Fibroblast of villous mesenchyme (primary cell): ENCODE measurements at regions not wholly inside any gene's neighbourhood (a gene's known extent, or its start where the extent isn't known, plus 50 kb on each side); places are given as distances from the start of the nearest gene placed in this dataset.

Source experiments
- DNase-seq: peaks from one replicate; pipeline ENCODE4 v3.0.0-alpha.2; 2010; ENCODE audit warnings: low read depth
- H3K4me3 ChIP-seq: 2 replicates; pipeline ENCODE4 v1.5.1; 2011; ENCODE audit warnings: low read depth, mild to moderate bottlenecking, low read length
- TF ChIP-seq, protein P1 (sequence below): IDR thresholded peaks from 2 replicates; pipeline ENCODE4 v1.5.1; 2012; ENCODE audit warnings: low read depth, mild to moderate bottlenecking, low read length; ENCODE audit not compliant: insufficient read depth

DNA sequence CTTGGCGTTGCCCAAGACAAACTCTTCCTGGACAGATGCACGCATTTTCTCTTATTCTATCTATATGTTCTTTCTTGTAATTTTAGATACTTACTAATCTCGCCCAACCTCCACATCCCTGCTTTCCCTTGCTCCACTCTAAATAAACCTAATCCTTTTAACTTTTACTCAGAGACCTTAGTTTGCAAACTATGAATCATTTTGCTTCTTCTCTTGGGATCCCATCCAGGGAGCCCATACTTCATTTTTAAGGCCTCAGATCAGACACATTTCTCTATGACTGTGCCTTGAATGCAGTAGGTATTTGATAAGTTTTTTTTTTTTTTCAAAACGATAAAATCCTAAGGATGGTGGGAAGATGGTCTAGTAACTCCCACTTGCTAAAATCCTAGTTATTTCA lies 353.8 kb upstream of the HAND2 start:
- no peak overlapping the region for H3K4me3 ChIP-seq
- DNase-seq, result peak; percentile 95
- TF ChIP-seq, protein P1, sequence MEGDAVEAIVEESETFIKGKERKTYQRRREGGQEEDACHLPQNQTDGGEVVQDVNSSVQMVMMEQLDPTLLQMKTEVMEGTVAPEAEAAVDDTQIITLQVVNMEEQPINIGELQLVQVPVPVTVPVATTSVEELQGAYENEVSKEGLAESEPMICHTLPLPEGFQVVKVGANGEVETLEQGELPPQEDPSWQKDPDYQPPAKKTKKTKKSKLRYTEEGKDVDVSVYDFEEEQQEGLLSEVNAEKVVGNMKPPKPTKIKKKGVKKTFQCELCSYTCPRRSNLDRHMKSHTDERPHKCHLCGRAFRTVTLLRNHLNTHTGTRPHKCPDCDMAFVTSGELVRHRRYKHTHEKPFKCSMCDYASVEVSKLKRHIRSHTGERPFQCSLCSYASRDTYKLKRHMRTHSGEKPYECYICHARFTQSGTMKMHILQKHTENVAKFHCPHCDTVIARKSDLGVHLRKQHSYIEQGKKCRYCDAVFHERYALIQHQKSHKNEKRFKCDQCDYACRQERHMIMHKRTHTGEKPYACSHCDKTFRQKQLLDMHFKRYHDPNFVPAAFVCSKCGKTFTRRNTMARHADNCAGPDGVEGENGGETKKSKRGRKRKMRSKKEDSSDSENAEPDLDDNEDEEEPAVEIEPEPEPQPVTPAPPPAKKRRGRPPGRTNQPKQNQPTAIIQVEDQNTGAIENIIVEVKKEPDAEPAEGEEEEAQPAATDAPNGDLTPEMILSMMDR, result no peak

DNA sequence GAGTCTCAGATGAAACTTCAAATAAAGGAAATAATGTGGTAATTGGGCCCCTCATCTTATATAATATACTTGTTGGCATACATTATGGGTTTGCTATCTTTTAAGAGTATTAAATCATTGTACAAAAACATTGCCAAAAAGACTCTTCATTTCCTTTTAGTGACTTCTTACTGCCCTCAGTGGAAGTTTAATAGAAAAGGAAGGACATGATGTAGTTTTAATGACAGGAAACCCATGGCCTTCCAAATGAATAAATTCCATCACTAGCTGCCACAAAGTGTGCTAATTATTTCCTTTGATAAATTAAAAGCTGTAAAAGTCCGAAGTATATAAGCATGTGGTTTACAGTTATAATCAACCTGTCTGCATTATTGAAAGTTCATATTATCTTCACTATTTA lies 350.9 kb upstream of the HAND2 start:
- TF ChIP-seq, protein P1, result no peak
- no peak for DNase-seq
- H3K4me3 ChIP-seq, result no peak overlapping the region

DNA sequence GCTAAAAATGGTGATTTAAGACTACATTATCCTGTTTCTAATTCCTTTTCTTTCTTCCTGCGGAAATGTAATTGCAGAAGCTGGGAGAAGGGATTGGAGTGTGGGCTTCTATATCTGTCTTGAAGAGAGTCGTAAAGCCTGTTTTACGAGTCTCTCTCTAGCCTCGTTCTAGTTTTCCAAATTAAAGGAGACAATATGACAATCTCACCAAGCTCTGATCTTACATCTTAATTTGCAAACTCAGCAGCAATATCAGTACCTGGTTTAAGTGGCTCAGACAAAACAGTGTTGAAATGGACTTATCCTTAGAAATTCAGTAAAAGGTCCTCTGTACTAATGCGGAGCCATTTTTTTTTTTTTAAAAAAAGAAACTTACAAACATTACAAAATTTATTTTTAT lies 349.5 kb upstream of the HAND2 start:
- H3K4me3 ChIP-seq, result no peak overlapping the region
- TF ChIP-seq, protein P1, result no peak
- no peak for DNase-seq

DNA sequence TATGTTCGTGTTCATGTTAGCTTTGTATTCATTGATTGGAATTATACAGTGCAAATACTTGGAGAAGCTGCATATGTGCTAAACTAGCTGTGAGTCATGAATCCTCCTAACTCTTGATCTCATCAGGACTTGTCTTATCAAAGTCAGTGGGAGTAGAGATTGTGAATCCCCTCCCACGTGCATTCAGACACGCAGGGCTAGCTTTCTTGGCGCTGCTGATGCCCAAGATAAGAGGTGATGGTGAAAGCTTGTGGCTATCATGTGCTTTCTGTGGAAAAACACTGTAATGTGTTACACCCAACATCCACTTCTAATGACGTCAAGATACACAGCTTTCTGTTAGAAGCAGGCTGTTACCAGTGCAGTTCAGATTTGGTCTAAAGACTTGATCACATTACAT lies 348.7 kb upstream of the HAND2 start:
- TF ChIP-seq, protein P1, result no peak
- H3K4me3 ChIP-seq, result no peak overlapping the region
- peak; percentile 99 for DNase-seq

DNA sequence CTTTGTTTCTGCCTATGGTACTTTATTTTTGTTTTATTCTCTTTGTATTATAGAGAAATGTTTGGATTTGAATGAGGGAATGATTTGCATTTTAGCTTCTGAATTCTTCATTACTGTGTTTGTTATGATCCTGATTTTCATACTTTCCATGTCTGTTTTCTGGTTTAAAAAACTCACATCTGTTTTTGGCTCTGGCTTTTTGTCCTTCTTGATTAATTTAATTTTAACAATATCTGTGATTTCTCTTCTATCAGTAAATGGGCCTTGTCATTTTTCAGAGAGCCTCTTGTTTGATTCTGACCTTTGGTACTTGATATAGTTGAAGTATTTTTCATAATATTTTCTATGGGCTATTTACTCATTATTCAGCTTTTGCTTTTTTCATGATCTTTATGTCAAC lies 341.6 kb upstream of the HAND2 start:
- TF ChIP-seq, protein P1, result no peak
- no peak for DNase-seq
- H3K4me3 ChIP-seq, result no peak overlapping the region

DNA sequence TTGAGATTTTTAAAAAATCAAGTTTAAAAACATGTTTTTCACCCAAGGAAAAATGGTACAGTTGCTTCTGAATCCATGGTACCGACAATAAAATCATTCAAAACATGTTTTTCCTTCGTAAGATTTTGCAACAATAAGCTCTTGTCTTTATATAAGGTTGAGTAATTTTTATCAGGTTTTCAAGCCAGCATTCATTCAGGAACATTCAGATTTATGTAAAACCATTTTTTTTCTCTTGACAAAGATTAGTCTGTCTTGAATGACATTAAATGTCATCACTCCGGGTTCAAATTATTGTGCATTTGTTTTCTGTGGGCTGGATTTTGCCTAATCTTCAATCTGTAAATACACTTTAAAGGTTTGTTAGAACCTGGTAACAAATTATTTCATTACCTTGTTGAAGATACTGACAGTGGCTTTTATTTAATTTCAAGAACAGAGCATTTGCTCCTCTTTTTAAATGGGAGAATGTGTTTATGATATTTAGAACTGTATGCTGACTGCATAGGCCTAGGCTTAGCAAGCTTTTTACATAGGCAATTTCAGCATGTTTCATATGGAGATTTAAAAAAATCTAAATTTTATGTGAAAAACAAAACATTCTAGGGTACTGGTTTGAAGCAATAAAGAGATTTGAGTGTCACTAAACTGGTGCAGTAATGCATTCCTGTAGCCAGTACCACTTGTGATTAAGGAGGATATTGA lies 336.4 kb upstream of the HAND2 start:
- no peak overlapping the region for H3K4me3 ChIP-seq
- TF ChIP-seq, protein P1, result no peak
- DNase-seq, result no peak

DNA sequence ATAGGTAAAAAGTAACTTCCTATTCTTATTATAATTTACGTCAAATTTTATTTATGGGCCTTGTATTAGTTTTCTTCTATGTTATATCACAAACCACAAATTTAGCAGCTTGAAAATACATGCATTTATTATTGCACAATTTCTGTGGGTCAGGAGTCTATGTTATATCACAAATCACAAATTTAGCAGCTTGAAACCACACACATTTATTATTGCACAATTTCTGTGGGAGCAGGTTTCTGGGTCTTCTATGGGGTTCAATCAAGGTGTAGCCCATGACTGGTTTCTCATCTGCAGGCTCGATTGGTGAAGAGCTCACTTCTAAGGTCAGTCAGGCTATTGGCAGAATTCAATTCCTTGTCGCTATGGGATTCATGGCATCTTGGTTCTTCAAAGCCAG lies 332.7 kb upstream of the HAND2 start:
- TF ChIP-seq, protein P1, result no peak
- DNase-seq, result no peak
- H3K4me3 ChIP-seq, result no peak overlapping the region
